AG04450 (cell line): ENCODE measurements at regions not wholly inside any gene's neighbourhood (a gene's known extent, or its start where the extent isn't known, plus 50 kb on each side); places are given as distances from the start of the nearest gene placed in this dataset.
A peak's percentile ranks its signal among the peaks of the same experiment; 100 is the strongest.

Experiments
- CTCF ChIA-PET: fragments of 300-600, 350-600 bp; formaldehyde crosslinking; extraction: SDS; loops from one replicate; lab custom pipeline; 2022; ENCODE audit warnings: antibody characterized with exemption, inconsistent platforms; lab: Charles Lee
- POLR2A ChIA-PET: fragments of 350-600 bp; formaldehyde crosslinking; extraction: SDS; loops from one replicate; lab custom pipeline; 2021; ENCODE audit warnings: antibody characterized with exemption, inconsistent platforms; lab: Yijun Ruan, JAX
- DNase-seq: peaks from one replicate; pipeline ENCODE4 v3.0.0-alpha.2; 2011; ENCODE audit warnings: low read depth, low spot score
- H3K27ac ChIP-seq: one replicate; pipeline ENCODE4 v1.5.1; 2012; ENCODE audit warnings: low read depth, low read length, control low read depth
- H3K27me3 ChIP-seq: one replicate; pipeline ENCODE4 v1.6.0; 2012; ENCODE audit warnings: low read length; ENCODE audit not compliant: control insufficient read depth, insufficient read depth
- H3K4me3 ChIP-seq: 2 replicates; pipeline ENCODE4 v1.5.1; 2011; ENCODE audit warnings: mild to moderate bottlenecking, low read depth, low read length, control low read depth
- H3K9me3 ChIP-seq: 2 replicates; pipeline ENCODE4 v1.5.1; 2012; ENCODE audit warnings: low read length; ENCODE audit not compliant: control insufficient read depth, insufficient read depth
- TF ChIP-seq, protein P1 (sequence below): IDR thresholded peaks from 2 replicates; pipeline ENCODE4 v1.5.1; 2011; ENCODE audit warnings: low read depth, low read length, control low read depth, inconsistent platforms

DNA sequence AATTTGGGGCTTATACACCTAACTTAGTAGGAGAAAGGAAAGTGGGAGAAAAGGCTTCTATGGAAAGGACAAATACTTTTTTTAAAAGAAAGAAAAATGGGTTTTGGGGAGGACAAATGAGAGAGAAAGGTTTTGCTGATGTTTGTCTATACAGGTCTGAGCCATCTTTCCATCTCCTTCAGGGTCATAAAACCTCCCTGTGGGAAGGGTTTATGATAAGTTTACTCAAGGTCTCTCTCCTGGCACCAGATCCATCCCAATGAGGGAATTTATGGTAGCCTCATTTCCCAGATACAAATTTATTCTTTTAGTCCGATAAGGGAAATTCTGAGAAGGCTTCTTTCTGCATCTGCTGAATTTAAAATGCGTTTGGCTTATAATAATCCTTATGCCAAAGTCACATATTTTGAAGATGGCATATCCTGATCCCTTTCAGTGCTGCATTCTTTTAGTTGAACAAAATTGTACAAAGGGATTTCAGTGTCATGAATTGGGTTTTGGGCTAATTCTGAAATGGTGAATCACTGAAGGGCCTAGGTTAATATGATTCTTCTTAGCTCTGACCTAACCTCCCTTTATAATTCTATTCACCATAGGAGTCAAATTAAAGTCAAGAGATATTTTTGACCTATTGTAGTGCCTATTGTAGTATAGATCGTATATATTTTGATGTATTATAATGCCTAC, 173.5 kb upstream of the DYRK2 start:
- H3K9me3 ChIP-seq, result no peaks in the 10 kb centered on the region
- POLR2A ChIA-PET, result no interaction called here
- no peak overlapping the region for H3K27ac ChIP-seq
- DNase-seq, result no peak
- no peak overlapping the region for H3K4me3 ChIP-seq
- TF ChIP-seq, protein P1, sequence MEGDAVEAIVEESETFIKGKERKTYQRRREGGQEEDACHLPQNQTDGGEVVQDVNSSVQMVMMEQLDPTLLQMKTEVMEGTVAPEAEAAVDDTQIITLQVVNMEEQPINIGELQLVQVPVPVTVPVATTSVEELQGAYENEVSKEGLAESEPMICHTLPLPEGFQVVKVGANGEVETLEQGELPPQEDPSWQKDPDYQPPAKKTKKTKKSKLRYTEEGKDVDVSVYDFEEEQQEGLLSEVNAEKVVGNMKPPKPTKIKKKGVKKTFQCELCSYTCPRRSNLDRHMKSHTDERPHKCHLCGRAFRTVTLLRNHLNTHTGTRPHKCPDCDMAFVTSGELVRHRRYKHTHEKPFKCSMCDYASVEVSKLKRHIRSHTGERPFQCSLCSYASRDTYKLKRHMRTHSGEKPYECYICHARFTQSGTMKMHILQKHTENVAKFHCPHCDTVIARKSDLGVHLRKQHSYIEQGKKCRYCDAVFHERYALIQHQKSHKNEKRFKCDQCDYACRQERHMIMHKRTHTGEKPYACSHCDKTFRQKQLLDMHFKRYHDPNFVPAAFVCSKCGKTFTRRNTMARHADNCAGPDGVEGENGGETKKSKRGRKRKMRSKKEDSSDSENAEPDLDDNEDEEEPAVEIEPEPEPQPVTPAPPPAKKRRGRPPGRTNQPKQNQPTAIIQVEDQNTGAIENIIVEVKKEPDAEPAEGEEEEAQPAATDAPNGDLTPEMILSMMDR, result no peak
- CTCF ChIA-PET, result no interaction called here
- H3K27me3 ChIP-seq, result no peaks in the 10 kb centered on the region

DNA sequence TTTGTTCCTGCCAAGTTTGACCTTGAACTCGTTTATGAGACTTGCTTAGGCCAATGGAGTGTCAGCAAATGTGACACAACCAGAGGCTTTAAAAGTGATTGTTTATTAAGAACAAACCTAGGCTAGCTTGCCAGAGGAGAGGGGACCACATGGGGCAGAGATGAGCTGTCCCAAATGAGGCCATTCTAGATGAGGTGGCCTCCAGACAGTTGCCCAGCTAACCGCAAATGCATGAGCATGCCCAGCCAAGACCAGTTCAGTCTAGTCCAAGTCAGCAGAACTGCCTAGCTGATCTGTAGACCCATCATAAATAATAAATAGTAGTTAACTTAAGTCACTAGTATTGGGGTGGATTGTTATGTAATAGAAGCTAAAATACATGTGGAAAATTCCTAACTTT, 172.8 kb upstream of the DYRK2 start:
- TF ChIP-seq, protein P1, result no peak
- Histone ChIP-seq H3K27me3 (no peaks in the 10 kb centered on the region), H3K9me3 (no peaks in the 10 kb centered on the region), H3K27ac (no peak overlapping the region), H3K4me3 (no peak overlapping the region)
- ChIA-PET POLR2A (no interaction called here), CTCF (interaction anchor here (0.7 kb wide), 1 partner anchor 22 kb away, joined by 3 read pairs; no protein-coding TSS in a partner anchor)
- DNase-seq, result no peak

DNA sequence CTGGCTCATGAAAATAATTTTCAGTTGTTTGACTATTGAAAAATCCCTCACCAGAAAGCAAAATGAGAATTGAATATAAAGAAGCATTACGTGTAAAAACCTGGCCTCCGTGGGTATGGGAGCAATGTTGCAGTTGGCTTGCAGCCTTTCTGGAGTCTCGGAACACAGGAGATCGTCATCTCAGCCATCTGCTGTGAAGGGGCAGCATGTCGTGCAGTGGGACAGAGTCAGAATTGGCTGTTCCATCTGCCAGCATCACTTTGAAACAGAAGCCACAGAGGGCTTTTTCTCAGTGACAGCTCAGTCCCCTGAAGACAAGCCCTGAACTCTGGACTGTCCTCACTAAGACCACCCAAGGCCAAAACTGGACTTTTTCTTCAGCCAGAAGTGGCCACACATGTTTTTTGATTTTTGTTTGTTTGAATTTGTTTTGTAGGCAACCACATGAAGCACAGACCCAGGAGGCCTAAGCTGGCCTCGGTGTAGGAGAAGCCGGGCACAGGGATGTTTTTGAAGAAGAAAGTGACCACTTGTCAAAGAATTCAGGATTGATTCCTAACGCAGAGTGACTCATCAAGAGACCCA, 170.8 kb upstream of the DYRK2 start:
- CTCF ChIA-PET, result no interaction called here
- Histone ChIP-seq H3K9me3 (no peaks in the 10 kb centered on the region), H3K27me3 (no peaks in the 10 kb centered on the region)

DNA sequence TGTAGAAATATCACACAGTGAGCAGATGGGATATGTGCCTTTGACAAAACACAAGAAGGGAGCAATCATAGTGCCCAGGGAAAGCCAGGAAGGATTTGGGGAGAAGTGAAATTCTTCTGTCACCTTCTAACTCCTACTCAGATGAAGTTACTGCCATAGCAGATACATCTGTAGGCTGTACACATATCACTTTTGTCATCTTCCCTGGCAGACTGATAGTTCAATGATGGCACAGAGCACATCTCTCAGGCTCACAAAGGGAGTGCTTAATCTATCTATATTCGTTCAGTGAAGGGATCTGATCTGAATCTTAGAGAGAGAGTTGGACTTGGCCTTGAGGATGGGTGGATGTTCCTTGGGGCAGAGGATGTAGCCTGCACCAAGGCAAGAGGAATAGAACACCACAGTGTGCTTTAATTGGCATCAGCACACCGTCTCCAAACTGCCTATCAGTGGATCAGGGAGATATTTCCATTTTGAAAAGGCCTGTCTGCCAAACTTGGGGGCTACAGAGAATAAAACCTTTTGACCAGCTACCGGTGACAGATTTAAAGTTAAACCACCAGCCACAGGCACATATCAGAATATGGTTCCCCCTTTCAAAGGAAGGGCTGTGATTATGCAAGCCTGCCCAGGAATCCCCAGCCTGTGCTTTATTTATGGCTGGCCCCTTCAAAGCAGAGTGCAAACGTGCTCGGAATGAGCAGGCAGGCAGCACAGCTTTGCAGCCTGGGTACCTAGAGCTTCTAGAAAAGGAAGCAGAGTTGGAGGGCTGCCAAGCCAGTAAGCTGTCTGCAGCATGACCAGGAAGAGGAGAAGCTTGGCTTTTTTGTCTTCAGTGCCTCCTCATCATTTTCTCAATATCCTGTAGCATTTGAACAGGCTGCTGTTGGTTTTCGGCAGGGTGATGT, 165.5 kb upstream of the DYRK2 start:
- ChIA-PET CTCF (interaction anchor here (1.3 kb wide), 1 partner anchor 460 kb away, joined by 7 read pairs; no protein-coding TSS in a partner anchor), POLR2A (interaction anchor here (0.6 kb wide), 1 partner anchor 124 kb away, joined by 3 read pairs; no protein-coding TSS in a partner anchor)
- H3K4me3 ChIP-seq, result no peak overlapping the region
- H3K27me3 ChIP-seq, result no peaks in the 10 kb centered on the region
- H3K9me3 ChIP-seq, result peaks cover under 1% of the 10 kb centered on the region; the same call in 1 of the 2 replicates
- H3K27ac ChIP-seq, result no peak overlapping the region
- TF ChIP-seq, protein P1, result no peak
- DNase-seq, result peak; percentile 1

More for the DNA sequence above, 170.8 kb upstream of the DYRK2 start:
- no peak for DNase-seq
- POLR2A ChIA-PET, result no interaction called here
- Histone ChIP-seq H3K4me3 (no peak overlapping the region), H3K27ac (no peak overlapping the region)
- TF ChIP-seq, protein P1, result no peak
